NCI-H1417 (cell line): ENCODE measurements at regions not wholly inside any gene's neighbourhood (a gene's known extent, or its start where the extent isn't known, plus 50 kb on each side); places are given as distances from the start of the nearest gene placed in this dataset.
"Not testable (repeated sequence)": the region's sequence is repeated elsewhere in the genome, so short reads cannot be mapped to it uniquely, and the experiment has no call there.

Source experiments
- DNase-seq, 3 experiments: peaks; one replicate each; lab custom pipeline; 2025; lab: John Stamatoyannopoulos, UW

DNA sequence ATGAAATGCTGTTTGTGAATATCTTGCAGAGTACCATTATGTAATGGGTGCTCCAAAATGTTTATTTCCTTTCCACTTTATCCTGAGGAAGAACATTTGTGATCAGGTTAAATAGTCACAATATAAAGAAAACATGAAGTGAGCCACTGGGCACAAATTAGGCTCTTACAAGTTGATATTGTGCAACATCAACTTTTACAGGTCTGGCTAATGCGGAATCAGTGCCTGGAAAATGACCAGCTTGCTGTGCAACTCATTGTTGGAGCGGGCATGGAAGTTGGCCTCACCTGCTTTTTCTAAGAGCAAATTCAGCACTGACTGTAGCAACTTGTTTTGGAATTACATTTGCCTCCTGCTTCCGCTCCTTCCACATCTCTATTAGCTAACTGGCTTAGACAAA lies 216.9 kb upstream of the PLPPR1 start:
- peak in 1 of 3 experiments; percentile 8 for DNase-seq

DNA sequence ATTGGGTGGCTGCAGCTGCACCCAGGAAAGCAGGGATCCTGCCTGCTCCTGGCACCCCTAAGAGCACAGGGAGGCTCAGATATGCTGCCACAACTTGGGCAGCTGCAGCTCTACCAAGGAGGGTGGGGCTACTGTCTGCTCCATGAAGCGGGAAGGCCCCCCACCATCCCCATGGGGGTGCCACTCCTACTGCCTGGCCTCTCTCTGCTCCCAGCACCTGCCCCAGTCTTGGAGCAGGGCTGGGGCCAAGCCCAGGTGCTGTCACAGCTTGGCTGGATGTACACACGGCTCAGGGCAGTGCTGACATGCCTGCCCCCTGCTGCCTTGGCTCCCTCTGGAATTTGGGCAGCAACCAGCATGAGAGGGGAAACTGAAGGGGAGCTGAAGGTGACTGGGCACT lies 214.7 kb upstream of the PLPPR1 start:
- no peak for DNase-seq

DNA sequence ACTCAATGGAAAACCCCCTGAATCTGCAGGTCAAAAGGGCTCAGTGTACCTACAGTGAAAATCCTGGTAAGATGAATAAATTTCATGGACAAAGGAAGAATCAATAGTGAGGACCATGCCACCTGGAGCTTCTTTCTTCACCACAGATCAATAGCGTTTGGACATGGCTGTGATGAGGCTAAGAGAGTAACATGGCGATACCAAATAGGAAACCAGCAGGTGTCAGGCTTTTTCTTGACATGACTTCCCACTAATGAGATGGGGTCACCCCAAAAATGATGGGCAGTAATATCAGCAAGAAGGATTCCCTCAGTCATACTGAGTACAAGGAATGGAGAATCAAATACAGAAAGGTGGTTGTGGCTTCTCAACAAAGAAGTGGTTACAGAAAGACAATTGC lies 208.5 kb upstream of the PLPPR1 start:
- DNase-seq = no peak

DNA sequence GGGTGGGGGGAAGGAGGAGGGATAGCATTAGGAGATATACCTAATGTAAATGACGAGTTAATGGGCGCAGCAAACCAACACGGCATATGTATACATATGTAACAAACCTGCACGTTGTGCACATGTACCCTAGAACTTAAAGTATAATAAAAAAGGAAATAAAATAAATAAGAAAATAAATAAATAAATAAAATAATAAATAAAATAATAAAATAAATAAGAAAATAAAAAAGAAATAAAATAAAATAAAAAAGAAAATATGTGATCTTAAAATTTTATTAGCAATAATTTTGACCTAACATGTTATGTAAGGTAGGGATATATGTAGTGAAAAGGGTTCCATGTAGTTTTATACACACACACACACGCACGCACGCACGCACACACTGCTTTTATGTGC lies 195.5 kb upstream of the PLPPR1 start:
- DNase-seq = not testable (repeated sequence)

DNA sequence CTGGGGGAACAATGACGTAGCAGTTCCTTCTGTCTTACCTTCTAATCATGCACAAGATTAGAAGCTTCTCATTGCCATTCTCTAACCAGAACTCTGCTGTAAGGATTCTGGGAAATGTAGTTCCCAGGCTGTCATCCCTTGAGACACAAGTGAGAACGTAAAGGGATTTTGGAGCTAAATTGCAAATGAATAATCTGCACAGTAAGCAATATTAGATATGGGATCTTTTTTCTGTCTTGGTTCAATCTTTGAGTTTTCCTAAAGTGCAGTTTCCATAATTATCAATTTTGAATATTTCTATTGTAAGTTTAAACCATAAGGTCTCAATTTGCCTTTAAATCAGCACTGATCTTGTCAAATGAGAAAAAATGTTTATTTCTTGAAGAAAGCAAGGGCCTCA lies 189.7 kb upstream of the PLPPR1 start:
- no peak for DNase-seq

DNA sequence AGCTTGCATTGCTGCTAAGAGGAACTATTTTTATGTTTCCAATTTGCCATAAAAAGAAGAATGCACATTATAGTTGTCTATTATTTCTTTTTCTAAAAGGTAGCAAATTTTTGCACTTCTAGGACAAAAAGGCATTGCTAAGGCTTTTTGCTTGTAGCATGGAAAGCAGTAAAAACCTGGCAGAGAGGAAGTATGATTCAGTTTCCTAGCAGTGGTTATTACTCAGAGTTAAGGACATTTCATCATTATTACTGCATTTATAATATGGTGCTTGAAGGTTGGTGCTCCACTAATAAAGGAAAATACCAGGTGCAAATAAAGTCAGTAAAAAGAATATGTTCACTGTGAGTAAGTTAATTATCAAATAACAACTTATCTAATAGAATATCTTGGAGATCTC lies 179.8 kb upstream of the PLPPR1 start:
- DNase-seq = peak in 1 of 3 experiments; percentile 42

DNA sequence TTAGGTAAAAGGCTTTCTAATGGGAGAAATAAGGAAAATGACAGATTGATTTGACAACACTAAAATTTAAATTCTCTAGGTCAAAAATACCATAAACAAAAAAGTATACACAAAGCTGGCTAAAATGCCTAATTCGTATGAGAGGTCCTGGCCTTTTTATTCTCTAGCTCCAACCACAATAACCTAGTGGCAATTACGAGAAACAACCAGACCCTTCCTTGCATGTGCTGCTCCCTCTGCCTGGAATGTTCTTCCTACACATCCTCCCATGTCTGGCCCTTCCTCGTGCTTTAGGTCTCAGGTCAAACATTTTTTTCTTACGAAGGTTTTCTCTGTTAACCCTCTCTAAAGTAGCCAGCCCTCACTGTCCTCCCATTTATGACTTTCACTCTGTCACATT lies 176.4 kb upstream of the PLPPR1 start:
- DNase-seq = no peak

DNA sequence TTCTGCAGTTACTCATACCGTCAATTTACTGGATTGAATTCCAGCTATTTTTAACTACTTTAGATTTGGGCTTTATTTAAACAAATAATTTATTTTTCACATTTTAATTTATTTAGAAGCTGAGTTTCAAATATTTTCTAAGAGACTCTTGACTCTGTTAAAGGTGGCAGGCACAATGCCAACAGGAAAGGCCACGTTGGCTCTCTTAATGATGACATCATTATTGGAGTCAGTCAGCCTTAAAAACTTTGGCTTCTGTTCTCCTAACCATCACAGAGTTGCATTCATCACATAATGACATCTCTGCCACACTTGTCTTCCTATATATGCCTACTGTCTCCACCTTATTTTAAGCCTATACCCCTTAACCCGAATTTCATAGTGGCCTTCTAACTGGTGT lies 172.3 kb upstream of the PLPPR1 start:
- peak in 1 of 3 experiments; percentile 21 for DNase-seq

DNA sequence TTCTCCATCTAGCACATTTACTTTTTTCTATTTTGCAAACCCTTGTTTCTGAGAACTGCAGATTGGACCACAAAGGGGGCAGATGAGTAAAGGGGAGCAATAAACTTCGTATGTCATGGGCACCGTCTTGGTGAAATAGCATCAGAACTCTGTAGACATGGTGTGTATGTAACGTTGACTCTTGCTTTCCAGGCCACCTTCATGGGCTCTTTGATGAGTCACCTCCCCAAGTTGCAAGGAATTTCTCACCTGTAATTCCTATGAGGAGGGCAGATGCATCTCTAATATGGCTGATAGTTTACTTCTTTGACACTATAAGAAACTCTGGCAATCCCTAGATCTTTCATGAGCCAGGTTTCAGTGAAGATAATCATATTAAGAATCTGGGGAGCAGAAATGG lies 163.4 kb upstream of the PLPPR1 start:
- DNase-seq = no peak

DNA sequence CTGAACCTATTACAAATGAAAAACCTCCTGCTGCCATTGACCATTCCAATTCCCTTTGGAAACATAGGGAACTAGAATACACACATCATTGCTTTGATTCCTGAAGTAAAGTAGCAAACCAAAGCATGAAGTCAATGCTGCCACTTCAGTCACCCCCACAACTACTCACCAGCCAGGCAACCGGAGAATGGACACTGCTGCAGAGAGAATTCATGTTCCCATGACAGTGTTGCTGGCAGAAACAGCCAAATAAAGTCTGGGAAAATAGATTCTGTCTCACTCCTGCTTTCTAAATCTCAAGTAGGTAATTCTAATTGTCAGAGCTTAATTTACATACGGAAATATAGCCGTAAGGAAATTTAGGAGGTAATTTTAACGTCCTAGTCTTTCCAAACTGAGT lies 162.9 kb upstream of the PLPPR1 start:
- no peak for DNase-seq

DNA sequence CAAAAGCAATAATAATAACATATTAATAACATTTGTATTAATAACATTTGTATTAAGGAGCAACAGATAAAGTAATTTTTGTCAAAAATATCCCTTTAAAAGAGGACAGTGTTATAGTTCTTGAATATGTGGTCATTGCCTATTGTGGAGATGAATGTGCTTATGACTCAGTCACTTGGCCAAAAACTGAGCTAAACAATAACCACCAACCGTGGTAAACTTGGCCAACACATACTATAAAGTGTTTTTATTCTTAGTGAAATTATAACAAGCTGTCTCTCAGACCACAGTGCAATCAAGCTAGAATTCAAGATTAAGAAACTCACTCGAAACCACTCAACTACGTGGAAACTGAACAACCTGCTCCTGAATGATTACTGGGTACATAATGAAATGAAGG lies 159.2 kb upstream of the PLPPR1 start:
- no peak for DNase-seq

DNA sequence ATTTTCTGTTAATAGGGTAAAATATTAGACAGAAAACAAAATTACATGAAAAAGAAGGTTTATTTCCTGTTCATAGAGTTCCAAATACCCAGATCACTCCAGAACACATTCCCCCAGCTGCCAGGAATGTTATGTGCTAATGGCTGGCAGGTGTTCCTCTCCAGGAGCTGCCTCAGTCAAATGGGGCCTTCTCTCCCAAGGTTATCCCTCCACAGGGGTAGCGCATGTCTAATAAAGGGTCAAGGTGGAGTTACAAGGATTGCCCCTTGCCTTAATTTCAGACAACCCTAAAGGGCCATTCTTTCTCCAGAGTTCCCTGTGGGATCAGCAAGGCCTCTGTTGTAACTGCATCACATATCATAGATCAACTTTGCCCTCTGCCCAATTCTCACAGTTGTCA lies 148.6 kb upstream of the PLPPR1 start:
- no peak for DNase-seq

DNA sequence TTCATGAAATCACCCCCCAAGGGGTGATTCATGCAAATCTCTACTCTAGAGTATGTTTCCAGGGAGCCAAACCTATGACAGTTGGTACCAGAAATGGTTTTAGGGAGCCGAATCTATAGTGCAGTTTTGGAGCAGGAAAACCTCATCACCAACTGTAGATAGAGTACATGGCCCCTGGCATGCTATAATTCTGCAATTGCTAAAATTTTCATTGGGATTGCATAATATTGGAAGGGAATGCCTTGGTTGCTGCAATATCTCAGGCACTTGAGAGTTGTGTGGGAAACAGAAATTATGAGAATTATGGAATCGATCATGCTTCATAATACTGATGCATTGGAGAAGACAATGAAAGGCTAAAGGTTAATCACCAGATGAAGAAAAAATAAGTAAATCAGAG lies 148.2 kb upstream of the PLPPR1 start:
- no peak for DNase-seq

DNA sequence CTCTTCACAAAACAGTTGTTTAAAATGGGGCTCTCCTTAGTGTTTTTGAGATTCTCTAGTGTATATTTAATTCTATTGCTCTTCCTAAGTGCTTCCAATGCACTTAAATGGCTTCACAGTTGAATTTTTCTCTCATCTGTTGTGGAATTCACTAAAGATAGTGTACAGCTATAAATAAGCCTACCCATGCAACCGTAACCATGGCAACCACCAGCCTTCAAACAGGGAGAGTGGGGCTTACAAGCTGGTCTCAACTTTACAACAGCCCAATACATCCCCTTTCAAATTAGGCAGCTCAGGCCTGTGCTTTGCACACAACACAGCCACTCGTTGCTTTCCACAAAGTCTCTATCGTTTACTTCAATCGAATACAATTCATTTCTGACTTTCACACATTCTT lies 144.0 kb upstream of the PLPPR1 start:
- DNase-seq = peak in 1 of 3 experiments; percentile 15

DNA sequence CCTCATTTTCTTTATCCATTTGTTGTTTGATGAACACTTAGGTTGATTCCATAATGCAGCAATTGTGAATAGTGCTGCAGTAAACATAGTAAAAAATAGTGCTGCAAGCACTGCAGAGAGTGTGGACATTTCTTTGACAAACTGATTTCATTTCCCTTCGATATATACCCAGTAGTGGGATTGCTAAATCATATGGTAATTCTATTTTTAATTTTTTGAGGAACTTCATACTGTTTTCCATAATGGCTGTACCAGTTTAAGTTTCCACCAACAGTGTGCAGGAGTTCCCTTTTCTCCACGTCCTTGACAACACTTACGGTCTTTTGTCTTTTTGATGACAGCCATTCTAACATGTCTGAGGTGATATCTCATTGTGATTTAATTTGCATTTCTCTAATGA lies 138.2 kb upstream of the PLPPR1 start:
- no peak for DNase-seq

DNA sequence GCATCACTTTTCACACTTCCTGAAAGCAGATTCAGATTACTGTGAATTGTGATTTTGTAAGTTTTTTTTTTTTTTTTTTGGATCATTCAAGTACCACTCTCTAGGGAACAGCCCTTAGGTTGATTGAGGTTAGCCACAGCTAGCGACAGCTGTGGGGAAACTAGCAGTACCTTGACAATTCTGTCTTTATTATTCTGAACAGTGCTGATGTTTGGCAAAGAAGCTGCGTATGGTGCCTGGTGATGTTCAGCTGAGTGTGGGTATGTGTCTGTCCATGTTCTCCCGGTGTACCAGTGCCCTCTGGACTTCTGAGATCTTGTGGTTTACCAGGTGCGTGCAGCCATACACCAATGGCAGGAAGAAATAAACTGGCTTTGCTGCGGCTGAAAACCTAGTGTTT lies 117.3 kb upstream of the PLPPR1 start:
- DNase-seq = peak in 2 of 3 experiments; percentile 63

DNA sequence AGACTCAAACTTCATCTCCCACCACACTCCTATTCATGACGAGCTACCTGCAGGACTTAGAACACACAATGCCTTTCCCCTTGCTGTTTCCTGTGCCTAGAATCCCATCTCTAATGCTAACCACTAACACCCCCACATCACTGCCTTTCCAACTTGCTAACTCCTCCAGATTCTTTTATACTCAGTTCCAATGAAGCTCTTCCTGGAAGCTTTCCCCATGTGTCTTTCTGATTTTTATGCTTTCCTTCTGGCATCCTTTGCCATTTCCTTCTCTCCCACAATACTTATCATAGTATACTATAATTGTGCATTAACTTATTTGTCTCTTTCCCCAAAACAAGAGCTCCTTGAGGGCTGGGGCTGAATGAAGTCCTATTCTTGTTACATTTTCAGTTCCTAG lies 115.3 kb upstream of the PLPPR1 start:
- DNase-seq = no peak

DNA sequence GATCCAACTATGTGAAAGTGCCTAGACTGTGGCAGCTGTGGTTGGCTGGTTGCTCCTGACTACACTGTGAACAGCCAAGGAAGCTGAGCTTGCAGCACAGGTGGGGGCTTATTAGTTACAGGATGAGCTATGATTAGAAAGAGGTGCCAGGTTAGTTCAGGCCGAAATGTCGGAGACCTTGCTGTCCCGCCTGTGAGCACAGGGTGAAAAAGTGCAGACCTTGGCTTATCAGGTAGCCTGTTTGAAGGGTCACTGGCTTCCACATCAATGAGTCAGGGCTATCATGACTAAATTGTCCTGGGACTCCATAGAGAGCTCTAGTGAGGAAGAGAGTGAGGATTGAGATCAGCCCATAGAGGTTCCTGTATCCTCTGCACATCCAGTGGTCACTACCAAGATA lies 114.3 kb upstream of the PLPPR1 start:
- DNase-seq = no peak

DNA sequence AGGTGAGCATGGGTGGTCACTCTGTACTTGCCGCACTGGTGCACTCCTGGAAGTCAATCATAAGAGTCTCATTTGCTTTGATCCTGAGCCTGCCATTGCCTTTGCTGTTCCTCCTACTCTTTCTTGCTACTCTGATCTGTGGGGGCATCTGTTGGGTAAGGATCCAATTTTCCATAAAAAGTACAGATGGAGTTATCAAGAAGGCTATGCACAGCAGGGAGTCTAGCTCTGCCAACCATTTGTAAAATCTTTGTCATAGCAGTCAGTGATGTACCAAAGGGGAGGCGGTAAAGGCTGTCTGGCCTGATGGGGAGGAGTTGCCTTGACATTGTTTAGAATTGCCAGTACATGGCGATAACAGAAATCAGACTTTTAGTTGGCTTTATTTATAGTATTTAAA lies 109.0 kb upstream of the PLPPR1 start:
- no peak for DNase-seq

DNA sequence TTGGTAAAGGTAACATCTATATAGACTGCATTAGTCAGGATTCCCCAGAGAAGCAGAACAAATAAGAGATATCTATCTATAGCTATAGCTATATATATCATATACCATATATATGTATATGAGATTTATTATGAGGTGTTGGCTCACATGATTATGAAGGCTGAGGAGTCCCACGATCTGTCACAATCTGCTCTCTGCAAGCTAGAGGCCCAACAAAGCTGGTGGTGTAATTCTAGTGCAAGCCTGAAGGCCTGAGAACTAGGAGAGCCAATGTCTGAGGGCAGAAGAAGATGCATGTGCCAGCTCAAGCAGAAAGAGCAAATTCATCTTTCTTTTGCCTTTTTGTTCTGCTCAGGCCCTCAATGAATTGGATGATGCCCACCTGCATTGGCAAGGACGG lies 102.2 kb upstream of the PLPPR1 start:
- DNase-seq = no peak

DNA sequence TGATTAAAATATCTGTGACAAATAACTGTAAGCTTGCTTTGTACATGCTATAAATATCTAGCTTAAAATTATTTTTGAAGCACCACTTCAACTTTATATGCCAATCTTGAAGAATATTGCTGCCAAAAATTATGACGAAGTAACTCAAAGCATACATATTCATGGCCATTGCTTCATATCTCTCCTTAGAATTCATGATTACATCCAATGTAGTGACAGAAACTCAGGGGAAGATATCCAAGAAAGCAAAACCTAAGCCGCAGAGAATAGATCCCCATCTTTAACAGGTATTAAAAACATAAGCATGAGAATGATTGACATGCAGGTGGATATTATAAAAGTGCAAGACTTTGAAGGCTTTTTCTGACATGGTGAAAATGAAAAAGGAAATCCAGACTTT lies 100.8 kb upstream of the PLPPR1 start:
- no peak for DNase-seq

DNA sequence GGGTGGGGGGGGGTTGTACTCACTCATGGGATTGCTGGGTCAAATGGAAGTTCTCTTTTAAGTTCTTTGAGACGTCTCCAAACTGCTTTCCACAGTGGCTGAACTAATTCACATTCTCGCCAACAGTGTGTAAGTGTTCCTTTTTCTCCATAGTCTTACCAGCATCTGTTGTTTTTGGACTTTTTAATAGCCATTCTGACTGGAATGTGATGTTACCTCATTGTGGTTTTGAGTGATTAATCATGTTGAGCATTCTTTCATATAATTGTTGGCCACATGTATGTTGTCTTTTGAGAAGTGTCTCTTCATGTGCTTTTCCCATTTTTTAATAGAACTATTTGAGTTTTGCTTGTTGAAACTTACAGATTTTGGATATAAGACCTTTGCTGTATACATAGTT lies 94.9 kb upstream of the PLPPR1 start:
- no peak for DNase-seq

DNA sequence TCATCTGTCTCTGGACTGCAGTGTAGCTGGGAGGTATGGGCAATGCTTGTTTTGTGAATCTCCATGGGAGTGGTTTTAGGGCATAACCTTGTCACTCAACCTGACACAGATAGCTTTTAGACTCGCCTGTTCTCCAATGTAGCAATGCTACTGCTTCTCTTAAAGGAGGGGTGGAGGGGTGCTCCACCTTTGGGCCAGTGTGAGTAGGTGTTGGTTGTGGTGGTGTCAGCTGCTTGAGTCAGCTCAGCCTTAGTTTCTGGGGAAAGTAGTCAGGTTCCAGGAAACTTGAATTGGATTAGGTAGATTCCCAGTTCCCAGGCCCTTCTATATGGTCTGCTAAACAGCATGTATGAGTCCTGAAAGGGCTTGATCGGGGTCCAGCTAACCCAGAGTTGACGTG lies 91.1 kb upstream of the PLPPR1 start:
- no peak for DNase-seq

DNA sequence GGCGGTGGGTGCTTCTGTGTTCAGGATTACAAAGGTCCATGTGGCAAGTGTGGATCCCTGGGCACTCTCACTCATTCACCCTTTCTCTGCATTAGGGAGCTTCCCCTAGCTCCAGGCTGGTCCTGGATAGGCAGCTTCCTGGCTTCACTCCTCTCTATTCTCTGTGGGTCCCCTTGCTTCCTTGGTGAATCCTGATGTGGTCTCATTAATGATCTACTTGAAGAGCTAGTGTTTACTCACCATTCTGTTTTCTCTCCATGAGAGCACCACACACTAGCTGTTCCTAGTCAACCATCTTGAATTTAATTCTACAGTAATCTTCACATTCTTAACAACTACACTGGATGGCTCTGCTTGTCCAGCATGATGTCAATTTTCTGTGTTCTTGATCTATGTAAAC lies 90.0 kb upstream of the PLPPR1 start:
- DNase-seq = no peak

DNA sequence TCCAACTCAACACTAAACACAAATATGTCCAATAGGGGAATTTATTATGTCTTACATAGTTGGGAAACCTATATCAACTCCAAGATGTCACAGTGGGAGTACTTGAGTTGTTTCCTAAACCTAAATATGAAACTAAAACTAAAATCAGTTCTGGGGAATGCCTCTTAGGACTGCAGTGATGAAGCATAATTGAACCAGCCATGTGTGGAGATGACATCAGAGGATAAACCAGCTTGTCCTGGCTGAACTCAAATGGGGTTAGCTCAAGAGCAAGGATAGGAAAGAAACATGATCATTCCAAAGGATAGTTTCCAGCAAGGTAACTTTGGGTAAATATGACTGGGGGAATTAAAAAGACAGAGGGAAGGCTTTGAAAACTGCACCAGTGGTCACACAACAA lies 88.9 kb upstream of the PLPPR1 start:
- DNase-seq = no peak
